Kidney (tissue), 13 donors: ENCODE measurements at regions not wholly inside any gene's neighbourhood (a gene's known extent, or its start where the extent isn't known, plus 50 kb on each side); places are given as distances from the start of the nearest gene placed in this dataset.
A peak's percentile ranks its signal among the peaks of the same experiment; 100 is the strongest.

Experiments
- DNase-seq, 5 donors: peaks; one replicate each; pipeline ENCODE4 v3.0.0-alpha.2; 2013 to 2020
- FAIRE-seq: peaks from 2 replicates; lab custom pipeline; 2012; peaks lifted over from hg19 to GRCh38; lab: Jason Lieb, UNC
- H3K27ac ChIP-seq, 2 donors: one replicate each; pipeline ENCODE4 v1.7.0; 2013; ENCODE audit warnings: low read depth in 2 of 2, low read length in 2 of 2, inconsistent platforms in 1 of 2
- H3K27me3 ChIP-seq: one replicate; pipeline ENCODE4 v1.7.1; 2013; ENCODE audit warnings: low read length, inconsistent platforms; ENCODE audit not compliant: control insufficient read depth, insufficient read depth
- H3K36me3 ChIP-seq, 3 donors: one replicate each; pipeline versions ENCODE4 v1.7.0 to v1.7.1; 2013; ENCODE audit warnings: low read length in 3 of 3, control low read depth in 1 of 3, inconsistent platforms in 1 of 3; ENCODE audit not compliant: insufficient read depth in 3 of 3, control insufficient read depth in 2 of 3
- H3K4me1 ChIP-seq, 3 donors: one replicate each; pipeline versions ENCODE4 v1.7.0 to v1.7.1; 2013; ENCODE audit warnings: low read length in 3 of 3, inconsistent platforms in 1 of 3, low read depth in 1 of 3; ENCODE audit not compliant: control insufficient read depth in 2 of 3, insufficient read depth in 2 of 3
- H3K4me3 ChIP-seq, 3 donors: one replicate each; pipeline versions ENCODE4 v1.7.0 to v1.8.1; 2013; ENCODE audit warnings: low read length in 3 of 3, control low read depth in 1 of 3, inconsistent platforms in 1 of 3
- H3K9ac ChIP-seq, 3 donors: one replicate each; pipeline versions ENCODE4 v1.7.0 to v1.7.1; 2013; ENCODE audit warnings: low read length in 3 of 3, control low read depth in 1 of 3, inconsistent platforms in 1 of 3
- H3K9me3 ChIP-seq, 3 donors: one replicate each; pipeline versions ENCODE4 v1.7.0 to v1.7.1; 2013; ENCODE audit warnings: low read length in 3 of 3, control low read depth in 1 of 3, inconsistent platforms in 1 of 3; ENCODE audit not compliant: control insufficient read depth in 2 of 3, insufficient read depth in 1 of 3
- intact Hi-C: fragments of 100-400 bp; cut with DNase I; formaldehyde crosslinking; loops from one replicate; pipeline ENCODE4 v1.11.1; 2022
- TF ChIP-seq, protein P1 (sequence below): IDR thresholded peaks from 3 replicates; pipeline ENCODE4 v1.5.1; 2012; ENCODE audit warnings: mild to moderate bottlenecking, moderate library complexity, borderline replicate concordance; ENCODE audit not compliant: insufficient read depth; ENCODE audit errors: extremely low read depth
- donor health status: control.
- donor health status: control.
- donor health status: control.
- donor health status: control.
- donor health status: control.
- donor health status: DM: yes; HTN: yes; CAD: no.
- donor health status: Normal renal cell carcinoma (clear cell type).

DNA sequence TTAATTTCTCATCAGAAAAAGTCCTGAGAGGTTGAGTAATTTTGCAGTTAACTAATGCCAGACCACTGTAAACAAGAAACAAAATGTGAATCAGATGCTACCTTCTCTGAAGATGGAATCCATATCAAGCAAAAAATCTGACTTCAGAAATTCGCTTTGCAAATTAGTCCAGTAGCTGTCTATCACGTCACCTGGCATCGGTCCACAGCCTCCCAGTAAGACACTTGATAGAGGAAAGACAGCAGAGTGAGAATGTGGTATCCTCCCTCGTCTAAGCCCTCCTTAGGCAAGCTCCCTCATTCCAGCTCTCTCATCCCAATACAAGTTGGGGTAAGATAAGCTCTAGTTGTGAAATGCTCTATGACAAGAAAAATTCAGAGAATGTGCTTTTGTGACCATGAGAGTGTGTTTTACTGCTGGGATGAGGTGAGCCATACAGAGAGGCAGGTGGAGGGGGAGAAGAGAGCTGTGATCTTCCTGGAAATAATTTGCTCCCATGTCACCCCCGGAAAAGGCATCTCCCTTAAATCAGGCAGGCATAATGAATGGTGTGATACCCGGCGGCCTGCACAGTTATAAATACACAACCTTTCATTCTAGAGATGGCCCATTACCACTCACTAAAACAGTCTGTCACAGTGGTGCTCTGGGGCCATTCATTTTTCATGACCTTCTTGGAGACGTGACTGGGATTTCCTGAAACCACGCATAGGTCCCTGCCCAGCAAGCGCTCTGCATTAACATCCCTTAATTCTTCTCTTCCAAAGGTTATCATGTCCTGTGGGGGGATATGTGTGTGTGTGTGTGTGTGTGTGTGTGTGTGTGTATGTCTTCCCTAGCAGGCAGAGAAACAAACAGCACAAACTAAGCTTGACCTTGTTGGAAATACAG lies 602.0 kb upstream of the KCNMB2 start:
- intact Hi-C loops = no loop called here
- Histone ChIP-seq H3K27ac (peak overlapping the region in 1 of 2 donors; percentile 9), H3K9me3 (no peaks in the 10 kb centered on the region), H3K36me3 (no peaks in the 10 kb centered on the region), H3K27me3 (no peaks in the 10 kb centered on the region), H3K9ac (no peak overlapping the region), H3K4me1 (peaks cover 0 to 9% (median 0%) of the 10 kb centered on the region in 3 donors), H3K4me3 (no peak overlapping the region)
- FAIRE-seq = no peak
- DNase-seq = peak in 4 of 5 donors; percentile 71 to 89 (median 83)
- TF ChIP-seq, protein P1, sequence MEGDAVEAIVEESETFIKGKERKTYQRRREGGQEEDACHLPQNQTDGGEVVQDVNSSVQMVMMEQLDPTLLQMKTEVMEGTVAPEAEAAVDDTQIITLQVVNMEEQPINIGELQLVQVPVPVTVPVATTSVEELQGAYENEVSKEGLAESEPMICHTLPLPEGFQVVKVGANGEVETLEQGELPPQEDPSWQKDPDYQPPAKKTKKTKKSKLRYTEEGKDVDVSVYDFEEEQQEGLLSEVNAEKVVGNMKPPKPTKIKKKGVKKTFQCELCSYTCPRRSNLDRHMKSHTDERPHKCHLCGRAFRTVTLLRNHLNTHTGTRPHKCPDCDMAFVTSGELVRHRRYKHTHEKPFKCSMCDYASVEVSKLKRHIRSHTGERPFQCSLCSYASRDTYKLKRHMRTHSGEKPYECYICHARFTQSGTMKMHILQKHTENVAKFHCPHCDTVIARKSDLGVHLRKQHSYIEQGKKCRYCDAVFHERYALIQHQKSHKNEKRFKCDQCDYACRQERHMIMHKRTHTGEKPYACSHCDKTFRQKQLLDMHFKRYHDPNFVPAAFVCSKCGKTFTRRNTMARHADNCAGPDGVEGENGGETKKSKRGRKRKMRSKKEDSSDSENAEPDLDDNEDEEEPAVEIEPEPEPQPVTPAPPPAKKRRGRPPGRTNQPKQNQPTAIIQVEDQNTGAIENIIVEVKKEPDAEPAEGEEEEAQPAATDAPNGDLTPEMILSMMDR = no peak

GRCh38 chr3:177935047-177935446 lies 601.2 kb upstream of the KCNMB2 start:
- Histone ChIP-seq H3K36me3 (no peaks in the 10 kb centered on the region), H3K9ac (no peak overlapping the region), H3K4me1 (peaks cover 0 to 9% (median 0%) of the 10 kb centered on the region in 3 donors), H3K4me3 (no peak overlapping the region), H3K27ac (no peak overlapping the region), H3K9me3 (no peaks in the 10 kb centered on the region), H3K27me3 (no peaks in the 10 kb centered on the region)
- TF ChIP-seq, protein P1 = no peak
- intact Hi-C loops = no loop called here
- no peak for FAIRE-seq
- DNase-seq = peak in 4 of 5 donors; percentile 80 to 91 (median 84)

GRCh38 chr3:177936721-177937120 lies 599.5 kb upstream of the KCNMB2 start:
- no peak overlapping the region for H3K9ac ChIP-seq
- no peak for FAIRE-seq
- H3K4me1 ChIP-seq = peaks cover 0 to 9% (median 0%) of the 10 kb centered on the region in 3 donors
- no peaks in the 10 kb centered on the region for H3K36me3 ChIP-seq
- no peak overlapping the region for H3K27ac ChIP-seq
- intact Hi-C loops = no loop called here
- no peak for DNase-seq
- no peak overlapping the region for H3K4me3 ChIP-seq
- TF ChIP-seq, protein P1 = no peak
- H3K9me3 ChIP-seq = no peaks in the 10 kb centered on the region
- no peaks in the 10 kb centered on the region for H3K27me3 ChIP-seq
